Amniotic epithelial cell (primary cell): ENCODE measurements at regions not wholly inside any gene's neighbourhood (a gene's known extent, or its start where the extent isn't known, plus 50 kb on each side); places are given as distances from the start of the nearest gene placed in this dataset.

ENCODE experiments used
- DNase-seq: peaks from one replicate; pipeline ENCODE4 v3.0.0-alpha.2; 2010; ENCODE audit warnings: low read depth

- no peak for DNase-seq
Observed at GRCh38 chr9:107992271-107992670, 502.7 kb upstream of the KLF4 start.

- no peak for DNase-seq
Observed at GRCh38 chr9:107991581-107991980, 502.0 kb upstream of the KLF4 start.

DNA sequence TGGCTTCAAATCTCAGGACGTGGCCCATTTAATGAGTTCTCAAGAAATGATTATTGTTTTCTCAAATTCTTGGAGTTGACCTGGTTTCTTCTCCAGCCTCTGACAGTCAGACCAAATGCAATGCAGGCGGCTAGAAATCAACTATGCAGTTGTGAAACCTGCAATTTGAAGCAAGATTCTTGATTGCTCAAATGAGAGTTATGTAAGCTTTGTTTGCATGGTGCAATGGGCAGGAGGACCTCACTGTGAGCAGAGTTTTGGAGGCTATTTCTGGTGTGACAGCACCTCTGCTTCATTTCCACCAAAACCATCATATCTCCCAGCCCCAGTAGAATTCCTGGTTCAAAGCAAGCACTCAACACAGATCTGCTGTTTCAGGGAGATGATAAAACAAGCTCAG is 500.0 kb upstream of the KLF4 start:
- peak; percentile 89 for DNase-seq

- peak; percentile 64 for DNase-seq
Observed at GRCh38 chr9:107989099-107989498, 499.5 kb upstream of the KLF4 start.

- no peak for DNase-seq
Observed at GRCh38 chr9:107984956-107985355, 495.4 kb upstream of the KLF4 start.

- no peak for DNase-seq
Observed at GRCh38 chr9:107983762-107984161, 494.2 kb upstream of the KLF4 start.

DNA sequence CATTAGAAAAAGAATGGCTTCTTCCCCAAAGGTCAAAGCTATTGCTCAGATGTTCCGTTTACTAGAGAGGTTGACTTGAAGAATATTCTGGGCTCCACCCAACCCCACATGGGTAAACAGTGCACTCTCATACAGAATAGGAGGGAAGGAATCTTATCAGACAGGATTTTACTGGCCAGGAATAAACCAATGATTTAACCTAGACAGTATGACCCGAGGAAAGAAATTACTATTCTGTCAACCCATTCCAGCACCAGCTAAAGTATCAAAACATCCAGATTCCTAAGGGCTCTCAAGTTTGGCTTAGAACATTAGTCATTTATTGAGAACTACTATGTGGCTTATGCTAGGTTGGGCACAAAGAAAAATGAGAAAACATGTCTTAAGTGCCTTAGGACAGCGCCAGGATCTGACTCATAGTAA is 493.6 kb upstream of the KLF4 start:
- DNase-seq = peak; percentile 12

- no peak for DNase-seq
Observed at GRCh38 chr9:107982745-107983144, 493.2 kb upstream of the KLF4 start.

DNA sequence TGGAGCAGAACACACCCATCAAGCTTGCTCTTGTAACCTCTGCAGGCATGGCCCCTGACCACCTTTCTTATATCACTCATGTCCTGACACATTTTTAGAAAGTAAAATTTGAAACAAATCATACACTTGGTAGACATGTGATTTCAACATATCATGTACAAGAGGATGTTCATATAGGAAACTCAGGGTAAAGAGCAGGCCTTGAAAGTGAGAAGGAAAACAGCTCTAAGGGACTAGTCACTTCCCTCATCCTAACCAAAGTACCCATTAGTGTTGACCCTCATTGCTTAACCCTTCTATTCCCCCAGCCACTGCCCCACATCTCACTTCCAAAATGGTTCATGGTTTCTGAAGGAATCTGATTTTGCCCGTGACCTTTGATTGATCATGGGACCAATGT is 492.4 kb upstream of the KLF4 start:
- no peak for DNase-seq

DNA sequence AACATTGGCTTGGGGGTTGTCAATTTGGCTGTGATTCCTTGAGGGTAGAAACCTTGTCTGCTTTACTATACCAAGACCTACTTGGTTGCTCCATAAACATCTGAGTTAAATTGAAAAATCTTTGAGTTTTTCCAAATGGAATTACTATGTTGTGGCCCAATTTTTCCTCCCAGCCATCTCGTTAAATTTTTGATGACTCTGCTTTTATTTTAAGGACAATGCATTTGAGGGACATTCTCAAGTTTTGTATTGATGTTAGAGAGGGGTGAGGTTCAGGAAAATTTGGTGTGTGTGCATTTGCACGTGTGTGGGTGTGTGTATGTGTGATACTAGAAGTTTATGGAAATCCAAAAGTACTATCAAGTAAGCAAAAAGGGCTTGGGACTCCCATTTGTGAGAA is 491.4 kb upstream of the KLF4 start:
- DNase-seq = no peak

- no peak for DNase-seq
Observed at GRCh38 chr9:107976767-107977166, 487.2 kb upstream of the KLF4 start.

DNA sequence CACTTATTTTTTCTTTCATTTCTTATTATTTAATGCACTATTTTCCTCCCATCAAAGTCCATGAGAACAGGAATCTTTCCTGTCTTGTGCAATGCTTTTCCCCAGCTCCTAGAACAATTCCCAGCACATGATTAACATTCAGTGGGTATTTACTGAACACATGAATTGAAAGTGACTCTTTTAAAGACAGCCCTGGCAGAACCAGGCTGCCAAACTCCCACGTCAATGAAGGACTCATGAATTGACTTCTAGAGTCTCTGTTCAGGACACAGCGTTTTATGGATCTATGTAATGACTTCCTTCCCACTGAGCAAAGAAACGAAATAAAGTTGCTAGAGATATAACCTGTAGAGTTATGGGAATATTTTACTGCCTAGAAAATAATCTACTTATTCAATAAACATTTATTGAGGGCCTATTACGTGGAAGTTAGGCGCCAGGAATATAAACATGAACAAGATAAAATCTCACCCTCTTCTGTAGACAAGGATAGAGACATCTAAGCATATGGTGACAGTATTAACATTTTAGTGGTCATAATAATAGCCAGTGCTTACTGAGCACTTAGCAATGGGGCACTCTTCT is 485.9 kb upstream of the KLF4 start:
- DNase-seq = peak; percentile 28

DNA sequence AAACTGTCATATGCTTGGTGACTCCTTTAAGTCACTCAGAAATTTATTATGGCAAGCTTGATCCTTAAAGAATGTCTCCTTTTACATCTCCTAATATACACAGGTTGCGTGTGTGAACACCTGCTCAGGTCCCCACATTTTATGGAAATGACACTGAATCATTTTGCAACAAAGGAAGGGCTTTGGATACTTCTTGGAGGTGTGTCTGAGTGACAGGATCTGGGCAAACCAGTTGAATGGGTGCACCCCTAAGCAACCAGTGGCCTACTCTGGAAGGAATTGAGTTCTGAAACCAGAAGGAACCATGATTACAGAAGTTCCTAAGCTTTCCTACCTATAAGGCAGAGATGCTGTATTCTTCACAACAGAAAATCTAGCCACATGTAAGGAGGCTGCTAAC is 483.9 kb upstream of the KLF4 start:
- DNase-seq = no peak

GRCh38 chr9:107972346-107972745 is 482.8 kb upstream of the KLF4 start:
- no peak for DNase-seq

- DNase-seq = peak; percentile 86
Observed at GRCh38 chr9:107971241-107971640, 481.7 kb upstream of the KLF4 start.

- no peak for DNase-seq
Observed at GRCh38 chr9:107970726-107971125, 481.2 kb upstream of the KLF4 start.

DNA sequence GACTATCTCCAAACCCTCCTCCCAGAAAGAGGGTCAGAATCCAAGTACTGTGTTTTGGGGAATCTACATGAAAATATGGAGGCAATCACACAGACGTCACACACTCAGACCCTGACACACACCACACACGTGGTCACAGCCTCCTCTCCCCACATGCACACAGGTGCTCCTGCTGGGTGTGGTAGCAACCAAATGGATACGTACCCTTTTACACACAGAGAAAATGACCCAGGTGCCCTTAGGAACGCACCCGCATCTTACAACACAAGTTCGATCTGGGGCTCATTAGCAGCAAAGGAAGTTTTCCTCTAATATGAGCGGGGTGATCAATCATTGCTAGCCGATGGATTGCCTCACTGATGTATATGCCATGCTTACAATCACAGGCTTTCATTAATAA is 480.2 kb upstream of the KLF4 start:
- no peak for DNase-seq

- DNase-seq = no peak
Observed at GRCh38 chr9:107969141-107969540, 479.6 kb upstream of the KLF4 start.

GRCh38 chr9:107963246-107963645 is 473.7 kb upstream of the KLF4 start:
- no peak for DNase-seq

GRCh38 chr9:107960916-107961315 is 471.3 kb upstream of the KLF4 start:
- DNase-seq = no peak

- no peak for DNase-seq
Observed at GRCh38 chr9:107954312-107954711, 464.7 kb upstream of the KLF4 start.

DNA sequence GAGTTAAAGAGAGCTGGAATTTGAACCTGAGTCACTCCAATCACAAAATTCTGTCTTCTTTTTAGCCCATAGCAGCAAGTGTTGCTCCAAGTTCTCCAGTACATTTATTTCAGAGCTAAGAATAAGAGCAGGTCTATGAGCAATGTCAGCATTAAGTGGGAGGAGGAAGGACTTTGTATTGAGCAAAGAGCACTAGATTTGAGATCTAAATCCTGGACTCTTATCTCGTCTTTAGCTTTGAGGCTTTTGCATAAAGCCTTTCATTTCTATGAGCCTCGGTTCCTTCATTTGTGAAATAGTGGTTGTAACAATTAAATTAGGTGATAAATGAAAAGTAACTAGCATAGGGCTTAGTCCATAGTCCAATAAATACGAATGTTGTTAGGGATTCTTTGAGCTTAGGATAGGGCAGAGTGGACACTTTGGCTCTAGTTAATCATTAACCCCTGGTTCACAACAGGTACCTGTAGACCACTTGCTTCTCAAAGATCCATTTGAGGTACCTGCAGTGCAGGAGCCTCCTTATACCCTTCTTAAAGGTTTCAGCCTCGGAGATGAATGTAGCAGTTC is 464.1 kb upstream of the KLF4 start:
- DNase-seq = peak; percentile 31

- no peak for DNase-seq
Observed at GRCh38 chr9:107952773-107953172, 463.2 kb upstream of the KLF4 start.

DNA sequence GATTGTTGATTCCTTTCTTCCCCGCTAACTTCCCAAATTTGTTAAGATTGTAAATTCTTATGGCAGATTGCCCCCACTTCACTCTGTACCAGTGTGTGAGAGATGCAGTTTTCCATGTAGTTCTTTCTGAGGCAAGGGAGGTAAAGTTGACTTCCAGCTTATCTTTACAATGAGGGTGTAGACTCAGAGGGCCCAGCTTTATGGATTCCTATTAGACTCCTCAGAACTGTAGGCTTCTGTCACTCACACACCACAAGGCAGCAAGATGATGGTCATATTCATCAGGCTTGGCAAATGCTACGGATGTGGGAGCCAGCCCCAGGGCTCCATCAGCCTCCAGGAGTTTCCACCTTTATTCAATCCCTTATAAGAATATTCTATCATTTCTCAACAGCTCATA is 461.9 kb upstream of the KLF4 start:
- no peak for DNase-seq
